ENCODE measurements at regions not wholly inside any gene's neighbourhood (a gene's known extent, or its start where the extent isn't known, plus 50 kb on each side); places are given as distances from the start of the nearest gene placed in this dataset.

DNA sequence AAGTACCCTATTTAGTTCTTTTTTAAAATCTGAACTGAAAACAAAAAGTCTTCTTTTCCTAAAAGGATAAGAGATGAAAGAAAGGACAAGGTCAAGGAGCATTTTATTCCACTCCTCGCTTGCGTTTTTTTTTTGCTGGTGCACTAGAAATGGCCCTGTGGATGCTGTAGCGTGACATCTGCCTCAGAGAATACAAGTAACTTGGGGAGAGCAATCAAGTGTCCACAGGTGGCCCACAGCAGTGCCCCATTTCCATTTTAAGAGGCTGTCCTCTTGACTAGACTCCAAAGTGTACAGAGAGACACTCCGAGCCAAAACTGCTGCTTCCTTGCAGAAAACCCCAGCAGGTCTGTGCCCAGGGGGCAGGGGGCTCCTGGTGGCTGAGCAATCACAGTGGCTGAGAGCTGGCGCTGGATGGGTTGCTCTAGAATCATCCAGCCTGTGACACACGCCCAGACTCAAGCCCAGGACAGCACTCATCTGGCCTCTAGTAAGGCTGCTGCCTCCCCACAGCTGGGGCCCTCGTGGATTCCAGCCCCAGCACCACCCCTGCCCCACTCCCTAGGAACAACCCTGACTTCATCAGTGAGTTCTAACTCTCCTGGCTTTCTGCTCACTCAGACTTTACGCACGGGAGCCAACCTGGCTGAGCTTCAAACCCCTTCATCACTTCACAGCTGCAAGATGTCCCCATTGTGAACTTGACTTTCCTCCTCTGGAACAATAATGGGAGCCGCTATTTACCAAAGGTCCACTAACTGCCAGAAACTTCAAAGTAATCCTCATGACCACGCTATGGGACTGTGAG, 71.1 kb upstream of the SPATA12 start:
- FAIRE-seq (no peak), DNase-seq (no peak)
- TF ChIP-seq, protein P1, sequence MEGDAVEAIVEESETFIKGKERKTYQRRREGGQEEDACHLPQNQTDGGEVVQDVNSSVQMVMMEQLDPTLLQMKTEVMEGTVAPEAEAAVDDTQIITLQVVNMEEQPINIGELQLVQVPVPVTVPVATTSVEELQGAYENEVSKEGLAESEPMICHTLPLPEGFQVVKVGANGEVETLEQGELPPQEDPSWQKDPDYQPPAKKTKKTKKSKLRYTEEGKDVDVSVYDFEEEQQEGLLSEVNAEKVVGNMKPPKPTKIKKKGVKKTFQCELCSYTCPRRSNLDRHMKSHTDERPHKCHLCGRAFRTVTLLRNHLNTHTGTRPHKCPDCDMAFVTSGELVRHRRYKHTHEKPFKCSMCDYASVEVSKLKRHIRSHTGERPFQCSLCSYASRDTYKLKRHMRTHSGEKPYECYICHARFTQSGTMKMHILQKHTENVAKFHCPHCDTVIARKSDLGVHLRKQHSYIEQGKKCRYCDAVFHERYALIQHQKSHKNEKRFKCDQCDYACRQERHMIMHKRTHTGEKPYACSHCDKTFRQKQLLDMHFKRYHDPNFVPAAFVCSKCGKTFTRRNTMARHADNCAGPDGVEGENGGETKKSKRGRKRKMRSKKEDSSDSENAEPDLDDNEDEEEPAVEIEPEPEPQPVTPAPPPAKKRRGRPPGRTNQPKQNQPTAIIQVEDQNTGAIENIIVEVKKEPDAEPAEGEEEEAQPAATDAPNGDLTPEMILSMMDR (IDR thresholded peaks at IDR 0.05; ENCODE audit: borderline replicate concordance, extremely low read depth, insufficient read depth), result no peak
- H3K36me3 ChIP-seq (ENCODE audit: control insufficient read depth in 2 of 3, insufficient read depth in 3 of 3, low read length in 3 of 3), result no peaks in the 10 kb centered on the region
- no peak overlapping the region for H3K27ac ChIP-seq (ENCODE audit: low read depth in 2 of 2, low read length in 2 of 2)
- no peaks in the 10 kb centered on the region for H3K9me3 ChIP-seq (ENCODE audit: control insufficient read depth in 2 of 3, insufficient read depth in 1 of 3, low read length in 3 of 3)
- no peaks in the 10 kb centered on the region for H3K27me3 ChIP-seq (ENCODE audit: control insufficient read depth, insufficient read depth, low read length)
- peak overlapping the region in 1 of 3 donors; percentile 35 for H3K9ac ChIP-seq (ENCODE audit: low read length in 3 of 3)
- no peak overlapping the region for H3K4me3 ChIP-seq (ENCODE audit: low read length in 3 of 3)
- intact Hi-C loops (cut with DNase I), result loop anchor here (2.0 kb wide), 1 partner anchor 287 kb away; no protein-coding TSS in a partner anchor
- H3K4me1 ChIP-seq (ENCODE audit: control insufficient read depth in 2 of 3, insufficient read depth in 2 of 3, low read depth in 1 of 3, low read length in 3 of 3), result peaks cover 0 to 5% (median 5%) of the 10 kb centered on the region in 3 donors

- FAIRE-seq (peak; percentile 66), DNase-seq (peak in 4 of 5 donors; percentile 87 to 96 (median 92))
- TF ChIP-seq, protein P1 (IDR thresholded peaks at IDR 0.05; ENCODE audit: borderline replicate concordance, extremely low read depth, insufficient read depth), result peak; percentile 82
- no peaks in the 10 kb centered on the region for H3K36me3 ChIP-seq (ENCODE audit: control insufficient read depth in 2 of 3, insufficient read depth in 3 of 3, low read length in 3 of 3)
- no peaks in the 10 kb centered on the region for H3K27me3 ChIP-seq (ENCODE audit: control insufficient read depth, insufficient read depth, low read length)
- H3K4me3 ChIP-seq (ENCODE audit: low read length in 3 of 3), result no peak overlapping the region
- intact Hi-C loops (cut with DNase I), result loop anchor here (2.0 kb wide), 1 partner anchor 286 kb away; no protein-coding TSS in a partner anchor
- peaks cover 0 to 7% (median 5%) of the 10 kb centered on the region in 3 donors for H3K4me1 ChIP-seq (ENCODE audit: control insufficient read depth in 2 of 3, insufficient read depth in 2 of 3, low read depth in 1 of 3, low read length in 3 of 3)
- peak overlapping the region in 1 of 3 donors; percentile 35 for H3K9ac ChIP-seq (ENCODE audit: low read length in 3 of 3)
- H3K27ac ChIP-seq (ENCODE audit: low read depth in 2 of 2, low read length in 2 of 2), result no peak overlapping the region
- H3K9me3 ChIP-seq (ENCODE audit: control insufficient read depth in 2 of 3, insufficient read depth in 1 of 3, low read length in 3 of 3), result no peaks in the 10 kb centered on the region
These were observed 71.9 kb upstream of the SPATA12 start for GRCh38 chr3:56988458-56989168.

DNA sequence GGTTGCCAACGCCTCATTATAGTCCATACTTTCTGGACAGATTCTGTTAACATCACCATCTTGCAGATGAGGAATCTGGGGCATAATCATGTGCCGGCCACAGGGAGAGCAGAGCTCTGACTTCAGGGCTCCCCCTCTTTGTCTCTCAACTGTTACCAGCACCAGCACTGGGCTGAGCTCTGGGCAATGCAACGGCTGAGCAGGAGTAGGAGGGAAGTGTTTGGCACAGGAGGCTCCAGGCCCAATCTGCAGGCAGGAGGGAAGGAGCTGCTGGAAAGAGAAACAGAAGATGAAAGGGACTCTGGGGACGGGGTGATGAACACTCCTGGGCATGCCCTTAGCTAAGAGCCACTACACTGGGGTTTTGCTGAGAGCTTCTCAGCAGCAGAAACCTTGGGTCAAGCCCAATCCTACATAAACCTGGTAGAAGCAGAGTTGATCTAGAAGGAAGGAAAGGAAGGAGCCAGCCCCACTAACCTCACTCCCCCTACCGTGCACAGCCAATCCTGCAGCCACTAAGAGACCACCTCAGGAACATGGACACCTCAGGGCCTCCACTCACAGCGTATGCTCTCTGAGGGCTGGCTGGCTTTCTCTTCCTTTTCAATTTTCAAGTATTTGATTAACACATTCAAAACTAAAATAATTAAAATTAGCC, 73.1 kb upstream of the SPATA12 start:
- H3K27ac ChIP-seq (ENCODE audit: low read depth in 2 of 2, low read length in 2 of 2), result no peak overlapping the region
- DNase-seq (peak in 2 of 5 donors; percentile 47 to 51), FAIRE-seq (no peak)
- TF ChIP-seq, protein P1 (IDR thresholded peaks at IDR 0.05; ENCODE audit: borderline replicate concordance, extremely low read depth, insufficient read depth), result no peak
- H3K27me3 ChIP-seq (ENCODE audit: control insufficient read depth, insufficient read depth, low read length), result no peaks in the 10 kb centered on the region
- H3K4me3 ChIP-seq (ENCODE audit: low read length in 3 of 3), result no peak overlapping the region
- no peaks in the 10 kb centered on the region for H3K9me3 ChIP-seq (ENCODE audit: control insufficient read depth in 2 of 3, insufficient read depth in 1 of 3, low read length in 3 of 3)
- peaks cover 0 to 7% (median 5%) of the 10 kb centered on the region in 3 donors for H3K4me1 ChIP-seq (ENCODE audit: control insufficient read depth in 2 of 3, insufficient read depth in 2 of 3, low read depth in 1 of 3, low read length in 3 of 3)
- H3K36me3 ChIP-seq (ENCODE audit: control insufficient read depth in 2 of 3, insufficient read depth in 3 of 3, low read length in 3 of 3), result no peaks in the 10 kb centered on the region
- H3K9ac ChIP-seq (ENCODE audit: low read length in 3 of 3), result no peak overlapping the region
- intact Hi-C loops (cut with DNase I), result no loop called here

Measured in kidney (tissue), 13 donors.